Heart right ventricle (tissue), 16 donors: ENCODE measurements at regions not wholly inside any gene's neighbourhood (a gene's known extent, or its start where the extent isn't known, plus 50 kb on each side); places are given as distances from the start of the nearest gene placed in this dataset.

Experiments
- ATAC-seq, 8 donors: fragments of 200-7000 bp; cut with Tn5 transposase; one replicate each; pipeline ENCODE4 v1.9.1; 2020; ENCODE audit warnings: mild to moderate bottlenecking in 8 of 8, moderate library complexity in 8 of 8, moderate number of reproducible peaks in 1 of 8
- DNase-seq, 2 donors: peaks; one replicate each; pipeline ENCODE4 v3.0.0-alpha.2; 2020
- H3K27ac ChIP-seq, 10 donors: fragments of 200-600 bp; sonication (generic) in 2 of 10; one replicate each; pipeline versions ENCODE4 v1.5.0 to v1.8.0; 2020 to 2022; ENCODE audit warnings: mild to moderate bottlenecking in 3 of 10
- H3K27me3 ChIP-seq, 7 donors: fragments of 200-600 bp; one replicate each; pipeline ENCODE4 v1.8.0; 2021 to 2022; ENCODE audit warnings: mild to moderate bottlenecking in 2 of 7
- H3K36me3 ChIP-seq, 9 donors: fragments of 200-600 bp; sonication (generic) in 1 of 9; one replicate each; pipeline versions ENCODE4 v1.5.0 to v1.8.0; 2020 to 2022; ENCODE audit warnings: mild to moderate bottlenecking in 2 of 9
- H3K4me1 ChIP-seq, 9 donors: fragments of 200-600 bp; sonication (generic) in 1 of 9; one replicate each; pipeline versions ENCODE4 v1.5.0 to v1.8.0; 2020 to 2022; ENCODE audit warnings: mild to moderate bottlenecking in 4 of 9
- H3K4me3 ChIP-seq, 10 donors: fragments of 200-600 bp; sonication (generic) in 2 of 10; one replicate each; pipeline versions ENCODE4 v1.5.0 to v1.8.0; 2020 to 2022; ENCODE audit warnings: mild to moderate bottlenecking in 7 of 10, moderate library complexity in 2 of 10
- H3K9me3 ChIP-seq, 11 donors: fragments of 200-600 bp in 10 of 11; sonication (generic) in 2 of 11; one replicate each; pipeline versions ENCODE4 v1.5.0 to v1.8.0; 2013 to 2022; ENCODE audit warnings: mild to moderate bottlenecking in 2 of 11, control low read depth in 1 of 11, moderate library complexity in 1 of 11
- CTCF ChIP-seq, 9 donors: fragments of 200-600 bp; sonication (generic) in 2 of 9; IDR thresholded peaks; one replicate each; pipeline versions ENCODE4 v1.5.0 to v1.8.0; 2021 to 2022; ENCODE audit warnings: antibody characterized with exemption in 9 of 9, mild to moderate bottlenecking in 5 of 9, moderate library complexity in 1 of 9
- WGBS, 2 donors: extraction: QIAGEN DNeasy Blood & Tissue Kit; methylation state at CpG; one replicate each; pipeline ENCODE4 v1.1.7; 2013; ENCODE audit warnings: inconsistent platforms in 1 of 2; 5-methylcytosine and 5-hydroxymethylcytosine counted together
- intact Hi-C, 10 donors: fragments of 100-400 bp; cut with DNase I; formaldehyde crosslinking; loops; one replicate each; pipeline versions ENCODE4 v1.11.1 to v1.14.2; 2022
- donor health status: Arrhythmogenic right ventricular cardiomyopathy.
- donor health status: ischemic (EF 13 %, LVEDD 7.1; RV severe dilation, severe dysfunction).
- donor health status: healthy with polysubstance abuse.
- donor health status: DM: no; HTN: yes; CAD: no.
- donor health status: DM: no; HTN: no; CAD: no.
- donor health status: ischemic (EF 25% LVEDD 6.9; RV normal size, moderate dysfunction).
- donor health status: ischemic (EF 25% LVEDD 5.7; RV mildly dilated, moderate dysfunction).
- donor health status: healthy.
- donor health status: DM: yes; HTN: yes; CAD: no.
- donor health status: Ischemic cardiomyopathy.
- donor health status: ischemic (EF 35%, LVEDD 5.7; RV mildly dilated, moderate dysfunction).
- donor health status: nonischemic (EF 11% LVEDD 7.7; RV severe dilation, severe dysfunction).
- donor health status: DM: yes; HTN: yes; CAD: no.
- donor health status: PGD.
- donor health status: ischemic (EF 29% LVEDD 5.4; RV normal size, mild dysfunction).
- donor health status: nonischemic (EF 23%, LVEDD 6.1; RV moderate dilation, normal function).

DNA sequence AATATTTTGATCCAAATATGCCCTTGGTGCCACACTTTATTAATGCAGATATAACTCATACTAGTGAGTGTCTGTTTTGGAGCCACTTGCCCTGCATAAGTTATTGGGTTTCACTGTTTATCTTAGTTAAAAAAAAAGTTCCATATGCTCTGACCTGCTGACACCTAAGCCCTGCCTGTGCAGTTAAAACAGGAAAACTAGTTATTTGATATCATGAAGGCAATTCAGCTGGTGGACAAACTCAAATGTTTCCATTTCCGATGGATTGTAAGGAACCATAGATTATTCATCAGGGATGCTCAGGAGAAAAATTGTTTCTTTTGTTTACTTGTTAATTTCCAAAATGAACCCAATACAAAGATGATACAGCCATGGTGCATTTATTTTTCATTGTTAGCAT is 68.3 kb downstream of the NR2F2 start:
- Histone ChIP-seq H3K4me3 (no peak overlapping the region), H3K36me3 (no peaks in the 10 kb centered on the region), H3K27ac (no peak overlapping the region), H3K4me1 (no peaks in the 10 kb centered on the region), H3K27me3 (peaks cover 0 to 26% (median 2%) of the 10 kb centered on the region in 7 donors), H3K9me3 (no peaks in the 10 kb centered on the region)
- TF ChIP-seq CTCF (IDR thresholded peaks at IDR 0.05): no peak
- intact Hi-C loops: no loop called here
- no peak for DNase-seq
- no peak for ATAC-seq
- WGBS, 2 donors: 88 to 92% methylated on average over 1 of the region's 1 CpG

DNA sequence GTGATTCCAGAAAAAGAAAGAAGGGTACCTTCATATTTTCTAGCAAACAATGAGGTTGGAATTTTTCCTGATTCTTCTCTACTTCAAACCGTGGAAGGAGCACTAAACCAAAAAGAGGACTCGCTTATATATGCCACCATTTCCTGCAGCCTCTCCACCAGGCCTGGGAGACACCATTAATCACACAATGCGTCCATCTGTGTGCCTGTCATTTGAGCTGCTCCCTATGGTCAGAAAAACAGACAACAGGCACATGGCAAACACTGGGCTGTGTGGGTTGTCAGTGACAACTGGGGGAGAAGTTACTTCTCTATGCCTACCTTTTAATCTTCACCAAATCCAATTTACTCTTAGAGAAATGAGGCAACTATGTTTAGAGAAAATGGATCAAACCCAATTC is 71.9 kb downstream of the NR2F2 start:
- DNase-seq (no peak), ATAC-seq (no peak)
- Histone ChIP-seq H3K27ac (no peak overlapping the region), H3K4me1 (no peaks in the 10 kb centered on the region), H3K27me3 (peaks cover 0 to 53% (median 29%) of the 10 kb centered on the region in 7 donors), H3K36me3 (no peaks in the 10 kb centered on the region), H3K9me3 (no peaks in the 10 kb centered on the region), H3K4me3 (no peak overlapping the region)
- 69 to 76% methylated on average over 3 of the region's 3 CpGs for WGBS, 2 donors
- intact Hi-C loops: no loop called here
- TF ChIP-seq CTCF (IDR thresholded peaks at IDR 0.05): no peak

GRCh38 chr15:96403071-96403470 is 72.6 kb downstream of the NR2F2 start:
- Histone ChIP-seq H3K4me1 (no peaks in the 10 kb centered on the region), H3K4me3 (no peak overlapping the region), H3K27ac (no peak overlapping the region), H3K9me3 (no peaks in the 10 kb centered on the region), H3K27me3 (peaks cover 4 to 59% (median 35%) of the 10 kb centered on the region in 7 donors), H3K36me3 (no peaks in the 10 kb centered on the region)
- no peak for TF ChIP-seq CTCF (IDR thresholded peaks at IDR 0.05)
- ATAC-seq (no peak), DNase-seq (no peak)
- intact Hi-C loops: no loop called here
- 93 to 98% methylated on average over 1 of the region's 1 CpG for WGBS, 2 donors

DNA sequence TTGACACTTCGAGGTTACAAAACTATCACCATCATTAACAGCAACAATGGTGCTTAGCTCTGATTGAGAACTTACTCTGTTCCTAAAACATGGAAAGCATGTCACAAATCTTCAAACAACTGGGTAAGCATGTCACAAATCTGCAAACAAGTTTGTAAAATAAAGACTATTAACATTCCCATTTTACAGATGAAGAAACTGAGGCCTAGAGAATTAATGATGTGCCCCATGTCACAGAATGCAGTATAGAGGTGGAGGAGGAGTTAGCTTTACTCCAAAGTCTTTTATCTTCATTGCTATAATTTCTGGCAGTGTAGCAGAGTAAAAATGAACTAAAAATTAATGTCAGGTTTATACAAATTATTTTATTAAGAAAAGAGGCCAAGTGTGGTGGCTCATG is 73.4 kb downstream of the NR2F2 start:
- intact Hi-C loops: no loop called here
- H3K9me3 ChIP-seq: no peaks in the 10 kb centered on the region
- H3K4me1 ChIP-seq: peaks cover 0 to 5% (median 3%) of the 10 kb centered on the region in 9 donors
- peaks cover 13 to 68% (median 44%) of the 10 kb centered on the region in 7 donors for H3K27me3 ChIP-seq
- ATAC-seq (no peak), DNase-seq (no peak)
- H3K36me3 ChIP-seq: no peaks in the 10 kb centered on the region
- H3K27ac ChIP-seq: no peak overlapping the region
- no peak for TF ChIP-seq CTCF (IDR thresholded peaks at IDR 0.05)
- 95 to 97% methylated on average over 1 of the region's 1 CpG for WGBS, 2 donors
- no peak overlapping the region for H3K4me3 ChIP-seq
